Muscle layer of duodenum (tissue), 2 donors: ENCODE measurements at regions not wholly inside any gene's neighbourhood (a gene's known extent, or its start where the extent isn't known, plus 50 kb on each side); places are given as distances from the start of the nearest gene placed in this dataset.

Experiments
- H3K27ac ChIP-seq: one replicate; pipeline ENCODE4 v1.7.0; 2013; ENCODE audit warnings: mild to moderate bottlenecking, low read length
- H3K27me3 ChIP-seq: one replicate; pipeline ENCODE4 v1.7.0; 2013; ENCODE audit warnings: low read depth, mild to moderate bottlenecking, control low read depth, low read length
- H3K36me3 ChIP-seq, 2 donors: one replicate each; pipeline ENCODE4 v1.7.0; 2013; ENCODE audit warnings: low read length in 2 of 2, control low read depth in 1 of 2, mild to moderate bottlenecking in 1 of 2; ENCODE audit not compliant: insufficient read depth in 2 of 2, control insufficient read depth in 1 of 2
- H3K4me1 ChIP-seq, 2 donors: one replicate each; pipeline ENCODE4 v1.7.0; 2013; ENCODE audit warnings: low read length in 2 of 2, mild to moderate bottlenecking in 2 of 2, control low read depth in 1 of 2, moderate library complexity in 1 of 2; ENCODE audit not compliant: insufficient read depth in 2 of 2, control insufficient read depth in 1 of 2
- H3K4me3 ChIP-seq, 2 donors: one replicate each; pipeline ENCODE4 v1.7.0; 2013; ENCODE audit warnings: low read length in 2 of 2, low read depth in 1 of 2, mild to moderate bottlenecking in 1 of 2
- H3K9me3 ChIP-seq, 2 donors: one replicate each; pipeline ENCODE4 v1.7.0; 2013; ENCODE audit warnings: low read length in 2 of 2, control low read depth in 1 of 2, mild to moderate bottlenecking in 1 of 2; ENCODE audit not compliant: control insufficient read depth in 1 of 2
- donor health status: healthy.

DNA sequence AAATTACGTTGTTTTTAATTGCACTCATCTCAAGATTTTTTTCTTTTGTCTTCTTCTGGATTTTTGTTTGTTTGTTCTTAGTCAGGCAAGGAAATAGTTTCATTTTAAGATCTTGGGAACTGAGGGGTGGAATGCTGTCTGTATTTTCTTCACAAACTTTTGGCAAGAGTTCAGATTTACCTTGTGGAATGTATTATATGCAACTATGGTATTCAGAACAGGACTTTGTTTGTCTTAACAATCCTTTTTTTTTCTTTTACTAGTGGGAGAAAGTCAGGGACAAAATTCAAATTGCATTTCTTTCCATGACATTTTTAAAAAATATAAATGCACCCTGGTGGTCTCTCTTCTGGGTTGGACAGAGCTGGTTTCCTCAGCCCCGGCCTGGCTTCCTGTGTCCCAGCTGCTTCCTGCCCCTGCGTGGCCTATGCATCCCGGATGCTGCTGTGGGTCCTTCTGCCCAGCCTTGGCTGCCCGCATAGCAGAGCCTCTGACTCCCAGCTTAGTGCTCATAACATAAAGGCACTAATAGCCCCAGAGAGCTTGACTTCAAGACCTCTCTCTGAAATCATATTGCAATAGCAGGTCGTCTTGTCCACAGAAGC is 520.7 kb downstream of the QKI start:
- Histone ChIP-seq H3K36me3 (no peaks in the 10 kb centered on the region), H3K27ac (no peak overlapping the region), H3K9me3 (no peaks in the 10 kb centered on the region), H3K4me1 (no peaks in the 10 kb centered on the region), H3K4me3 (no peak overlapping the region), H3K27me3 (no peaks in the 10 kb centered on the region)

- Histone ChIP-seq H3K36me3 (no peaks in the 10 kb centered on the region), H3K27me3 (no peaks in the 10 kb centered on the region), H3K9me3 (no peaks in the 10 kb centered on the region), H3K27ac (no peak overlapping the region), H3K4me3 (no peak overlapping the region), H3K4me1 (peaks cover 0 to 10% of the 10 kb centered on the region in 2 donors)
Observed at GRCh38 chr6:163930012-163930411, 515.5 kb downstream of the QKI start.

- no peaks in the 10 kb centered on the region for H3K27me3 ChIP-seq
Observed at GRCh38 chr6:163929538-163929937, 515.0 kb downstream of the QKI start.

GRCh38 chr6:163926642-163927041 is 512.1 kb downstream of the QKI start:
- Histone ChIP-seq H3K9me3 (no peaks in the 10 kb centered on the region), H3K36me3 (no peaks in the 10 kb centered on the region), H3K4me1 (peaks cover 0 to 10% of the 10 kb centered on the region in 2 donors), H3K27me3 (no peaks in the 10 kb centered on the region), H3K27ac (no peak overlapping the region), H3K4me3 (no peak overlapping the region)

More at GRCh38 chr6:163929538-163929937, 515.0 kb downstream of the QKI start:
- no peaks in the 10 kb centered on the region for H3K36me3 ChIP-seq
- H3K27ac ChIP-seq, result no peak overlapping the region
- H3K4me3 ChIP-seq, result no peak overlapping the region
- no peaks in the 10 kb centered on the region for H3K9me3 ChIP-seq
- H3K4me1 ChIP-seq, result peaks cover 0 to 10% of the 10 kb centered on the region in 2 donors

DNA sequence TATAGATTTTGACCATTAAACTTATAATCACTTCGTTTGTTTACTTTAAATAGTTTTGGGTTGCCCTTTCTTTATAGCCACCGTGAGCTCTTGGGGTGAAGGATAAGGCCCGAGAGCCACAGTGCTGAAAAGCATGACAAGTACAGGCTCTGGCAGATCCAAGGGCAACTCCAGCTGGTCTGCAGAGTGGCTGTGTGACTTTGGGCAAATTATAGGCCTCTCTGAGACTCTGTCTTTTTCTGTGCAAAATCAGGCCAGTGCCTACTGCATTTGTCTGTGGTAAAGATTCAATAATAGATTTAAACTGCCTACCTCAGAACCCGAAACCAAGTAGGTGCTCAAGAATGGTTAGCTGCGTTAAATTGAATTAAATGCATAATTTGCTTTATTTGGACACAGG is 511.3 kb downstream of the QKI start:
- Histone ChIP-seq H3K4me1 (peaks cover 0 to 10% of the 10 kb centered on the region in 2 donors), H3K27me3 (no peaks in the 10 kb centered on the region), H3K4me3 (no peak overlapping the region), H3K27ac (no peak overlapping the region), H3K36me3 (no peaks in the 10 kb centered on the region), H3K9me3 (no peaks in the 10 kb centered on the region)

DNA sequence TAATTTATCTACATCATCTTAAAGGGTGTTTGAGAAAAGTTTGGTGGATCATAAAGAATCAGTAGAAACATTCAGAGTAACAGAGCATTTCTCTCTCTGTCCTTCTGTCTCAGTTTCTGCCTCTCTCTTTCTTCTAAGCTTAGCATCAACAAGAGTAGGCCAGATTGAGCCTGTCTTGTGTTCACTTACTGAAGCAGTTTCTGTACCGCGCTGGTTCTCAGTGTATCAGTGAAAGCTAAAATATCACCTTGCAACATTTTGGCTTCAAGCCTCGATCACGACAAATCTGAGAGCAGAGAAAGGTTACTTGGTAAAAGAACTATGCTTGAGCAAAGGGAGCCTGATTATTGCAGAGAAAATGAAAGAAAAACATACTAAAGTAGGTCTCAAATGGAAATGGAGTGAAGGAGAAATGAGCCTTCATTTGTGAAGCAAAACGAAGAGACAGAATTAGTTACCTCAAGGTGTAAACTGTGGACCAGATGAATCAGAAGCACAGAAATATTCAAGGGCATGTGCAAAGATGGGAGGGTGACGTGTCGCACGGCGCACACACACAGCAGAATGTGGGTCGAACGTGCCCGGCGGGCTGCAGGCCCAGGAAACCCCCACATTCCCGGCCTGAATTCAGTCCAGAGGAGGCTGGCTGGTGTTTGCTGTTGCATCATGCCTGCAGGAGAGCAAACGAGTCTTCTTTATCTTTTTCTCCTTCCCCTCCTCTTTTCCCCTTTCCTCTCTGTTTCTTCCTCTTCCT is 509.3 kb downstream of the QKI start:
- Histone ChIP-seq H3K27ac (no peak overlapping the region), H3K9me3 (no peaks in the 10 kb centered on the region), H3K4me1 (peaks cover 0 to 10% of the 10 kb centered on the region in 2 donors), H3K36me3 (no peaks in the 10 kb centered on the region), H3K27me3 (no peaks in the 10 kb centered on the region), H3K4me3 (no peak overlapping the region)

DNA sequence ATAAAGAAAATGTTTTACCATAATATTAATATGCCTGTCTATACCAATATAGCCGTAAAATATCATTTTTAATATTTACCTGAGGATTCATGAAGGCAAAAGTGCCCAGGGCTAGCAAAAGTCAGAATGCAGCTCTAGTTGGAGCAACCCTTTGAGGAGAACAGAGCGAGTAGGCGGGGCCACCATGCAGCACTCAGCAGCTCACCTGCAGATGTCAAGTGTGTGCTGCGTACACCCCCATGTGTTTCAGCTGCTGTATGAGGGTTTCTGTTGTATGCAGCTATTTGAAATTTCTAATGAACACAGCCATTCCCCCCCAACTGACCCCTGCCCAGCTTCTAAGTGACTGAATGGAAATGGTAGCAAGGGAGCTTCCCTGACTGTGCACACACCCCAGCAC is 508.0 kb downstream of the QKI start:
- no peaks in the 10 kb centered on the region for H3K27me3 ChIP-seq

DNA sequence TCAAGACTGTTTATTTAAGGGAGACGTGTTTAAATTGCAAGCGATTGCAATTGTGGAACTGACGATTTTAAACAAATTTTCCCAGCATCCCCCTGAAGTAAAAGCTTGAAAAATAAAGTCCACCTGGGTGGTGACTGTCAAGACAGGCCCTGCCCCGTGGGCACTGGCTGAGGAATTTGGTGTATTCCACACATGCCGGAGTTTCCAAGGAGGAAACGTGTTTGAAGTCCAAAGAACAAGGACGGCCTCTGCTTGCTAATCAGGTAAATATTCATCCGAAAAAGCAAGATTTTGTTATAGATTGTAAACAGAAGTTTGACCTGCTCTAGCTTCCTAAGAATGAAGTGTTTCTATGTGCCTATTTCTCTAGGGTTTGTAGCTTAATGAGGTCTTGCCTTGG is 505.1 kb downstream of the QKI start:
- Histone ChIP-seq H3K4me1 (no peaks in the 10 kb centered on the region), H3K9me3 (no peaks in the 10 kb centered on the region), H3K4me3 (no peak overlapping the region), H3K27ac (no peak overlapping the region), H3K36me3 (no peaks in the 10 kb centered on the region), H3K27me3 (no peaks in the 10 kb centered on the region)

More for the DNA sequence above, 508.0 kb downstream of the QKI start:
- Histone ChIP-seq H3K4me1 (peaks cover 0 to 10% of the 10 kb centered on the region in 2 donors), H3K4me3 (no peak overlapping the region), H3K36me3 (no peaks in the 10 kb centered on the region), H3K27ac (no peak overlapping the region), H3K9me3 (no peaks in the 10 kb centered on the region)

GRCh38 chr6:163916315-163917081 is 502.0 kb downstream of the QKI start:
- Histone ChIP-seq H3K27ac (no peak overlapping the region), H3K4me3 (no peak overlapping the region), H3K27me3 (no peaks in the 10 kb centered on the region), H3K4me1 (no peaks in the 10 kb centered on the region), H3K9me3 (no peaks in the 10 kb centered on the region), H3K36me3 (no peaks in the 10 kb centered on the region)

GRCh38 chr6:163915131-163915530 is 500.6 kb downstream of the QKI start:
- Histone ChIP-seq H3K4me1 (no peaks in the 10 kb centered on the region), H3K9me3 (no peaks in the 10 kb centered on the region), H3K36me3 (no peaks in the 10 kb centered on the region), H3K27me3 (no peaks in the 10 kb centered on the region), H3K27ac (no peak overlapping the region), H3K4me3 (no peak overlapping the region)

- Histone ChIP-seq H3K27ac (no peak overlapping the region), H3K4me3 (no peak overlapping the region), H3K27me3 (no peaks in the 10 kb centered on the region), H3K4me1 (no peaks in the 10 kb centered on the region), H3K36me3 (no peaks in the 10 kb centered on the region), H3K9me3 (no peaks in the 10 kb centered on the region)
Observed at GRCh38 chr6:163913045-163913444, 498.5 kb downstream of the QKI start.
